ENCODE measurements at regions not wholly inside any gene's neighbourhood (a gene's known extent, or its start where the extent isn't known, plus 50 kb on each side); places are given as distances from the start of the nearest gene placed in this dataset.

DNA sequence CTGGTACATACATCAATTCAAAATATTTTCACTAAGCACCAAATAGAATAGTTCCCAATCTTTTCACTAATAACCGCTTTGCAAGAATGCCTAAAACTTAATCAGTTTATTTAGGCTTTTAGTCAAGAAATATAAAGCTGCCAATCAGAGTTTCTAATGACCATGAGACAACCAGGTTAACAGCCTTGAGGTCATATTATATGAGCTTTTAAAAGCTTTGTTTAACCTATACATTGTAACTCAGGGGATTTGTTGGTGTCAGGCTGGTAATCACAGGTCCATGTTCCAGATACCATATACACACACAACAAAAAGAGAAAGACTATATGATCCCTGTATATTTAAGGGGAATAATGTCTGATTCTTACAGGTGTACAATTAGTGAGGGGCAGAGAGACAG is 246.2 kb upstream of the ADGRL2 start:
- intact Hi-C loops (cut with micrococcal nuclease; ENCODE audit: unreplicated experiment) = no loop called here
- no TSS peak for BruUV-seq (replicated peaks)
- Histone ChIP-seq H3K27ac (ENCODE audit: low read depth, low read length, poor library complexity, severe bottlenecking) (no peak overlapping the region), H3K9me2 (ENCODE audit: insufficient read depth, low read length) (no peaks in the 10 kb centered on the region), H3K4me2 (ENCODE audit: low read length) (no peak overlapping the region), H3K79me2 (ENCODE audit: insufficient read depth, low read depth, low read length) (no peaks in the 10 kb centered on the region), H3K4me3 (ENCODE audit: low read depth, low read length, poor library complexity, severe bottlenecking) (no peak overlapping the region), H3K4me1 (ENCODE audit: insufficient read depth, low read length, poor library complexity, severe bottlenecking) (no peaks in the 10 kb centered on the region), H3K9me3 (ENCODE audit: low read length) (no peaks in the 10 kb centered on the region), H3K36me3 (ENCODE audit: insufficient read depth, low read length) (no peaks in the 10 kb centered on the region), H2AFZ (ENCODE audit: low read length) (no peak overlapping the region), H4K20me1 (ENCODE audit: insufficient read depth, low read length) (no peaks in the 10 kb centered on the region)
- CTCF ChIA-PET (ENCODE audit: unreplicated experiment) = no interaction called here
- POLR2A ChIA-PET = interaction anchor here (0.7 kb wide), 1 partner anchor 510 kb away, joined by 4 read pairs; no protein-coding TSS in a partner anchor
- TF ChIP-seq EZH2phosphoT487 (IDR thresholded peaks at IDR 0.05; ENCODE audit: borderline replicate concordance, low read depth, low read length) = no peak
- TF ChIP-seq, protein P1, sequence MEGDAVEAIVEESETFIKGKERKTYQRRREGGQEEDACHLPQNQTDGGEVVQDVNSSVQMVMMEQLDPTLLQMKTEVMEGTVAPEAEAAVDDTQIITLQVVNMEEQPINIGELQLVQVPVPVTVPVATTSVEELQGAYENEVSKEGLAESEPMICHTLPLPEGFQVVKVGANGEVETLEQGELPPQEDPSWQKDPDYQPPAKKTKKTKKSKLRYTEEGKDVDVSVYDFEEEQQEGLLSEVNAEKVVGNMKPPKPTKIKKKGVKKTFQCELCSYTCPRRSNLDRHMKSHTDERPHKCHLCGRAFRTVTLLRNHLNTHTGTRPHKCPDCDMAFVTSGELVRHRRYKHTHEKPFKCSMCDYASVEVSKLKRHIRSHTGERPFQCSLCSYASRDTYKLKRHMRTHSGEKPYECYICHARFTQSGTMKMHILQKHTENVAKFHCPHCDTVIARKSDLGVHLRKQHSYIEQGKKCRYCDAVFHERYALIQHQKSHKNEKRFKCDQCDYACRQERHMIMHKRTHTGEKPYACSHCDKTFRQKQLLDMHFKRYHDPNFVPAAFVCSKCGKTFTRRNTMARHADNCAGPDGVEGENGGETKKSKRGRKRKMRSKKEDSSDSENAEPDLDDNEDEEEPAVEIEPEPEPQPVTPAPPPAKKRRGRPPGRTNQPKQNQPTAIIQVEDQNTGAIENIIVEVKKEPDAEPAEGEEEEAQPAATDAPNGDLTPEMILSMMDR (conservative IDR thresholded peaks at IDR 0.05; ENCODE audit: low read length) = no peak
- no peak for DNase-seq (ENCODE audit: low spot score)

DNA sequence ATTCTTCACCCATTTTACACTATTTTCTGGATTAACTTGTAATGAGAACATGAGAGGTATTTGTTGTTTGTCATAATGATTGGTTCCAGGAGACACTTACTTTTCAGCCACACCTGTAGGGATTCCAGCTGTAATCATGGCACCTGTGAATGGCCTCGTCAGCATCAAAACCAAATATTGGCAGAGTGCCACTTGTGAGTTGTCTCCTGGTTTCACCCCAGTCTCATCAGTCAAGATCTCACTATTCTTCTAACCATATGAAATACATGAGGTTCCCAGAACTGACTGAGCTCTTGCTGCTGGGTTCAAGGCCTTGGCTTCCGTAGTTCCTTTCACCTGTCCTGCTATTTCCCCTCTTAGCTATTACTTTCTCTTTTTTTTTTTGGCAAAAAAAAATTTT is 246.6 kb upstream of the ADGRL2 start:
- no peak overlapping the region for H3K4me3 ChIP-seq (ENCODE audit: low read depth, low read length, poor library complexity, severe bottlenecking)
- CTCF ChIA-PET (ENCODE audit: unreplicated experiment) = no interaction called here
- no peaks in the 10 kb centered on the region for H3K4me1 ChIP-seq (ENCODE audit: insufficient read depth, low read length, poor library complexity, severe bottlenecking)
- no TSS peak for BruUV-seq (replicated peaks)
- H3K36me3 ChIP-seq (ENCODE audit: insufficient read depth, low read length) = no peaks in the 10 kb centered on the region
- intact Hi-C loops (cut with micrococcal nuclease; ENCODE audit: unreplicated experiment) = no loop called here
- DNase-seq (ENCODE audit: low spot score) = no peak
- no peaks in the 10 kb centered on the region for H3K79me2 ChIP-seq (ENCODE audit: insufficient read depth, low read depth, low read length)
- no peak overlapping the region for H2AFZ ChIP-seq (ENCODE audit: low read length)
- POLR2A ChIA-PET = interaction anchor here (0.6 to 0.7 kb wide), 2 partner anchors 510 to 883 kb away, joined by 3 to 4 read pairs; no protein-coding TSS in a partner anchor
- TF ChIP-seq, protein P1 (conservative IDR thresholded peaks at IDR 0.05; ENCODE audit: low read length) = no peak
- no peak for TF ChIP-seq EZH2phosphoT487 (IDR thresholded peaks at IDR 0.05; ENCODE audit: borderline replicate concordance, low read depth, low read length)
- H3K9me2 ChIP-seq (ENCODE audit: insufficient read depth, low read length) = no peaks in the 10 kb centered on the region
- no peak overlapping the region for H3K27ac ChIP-seq (ENCODE audit: low read depth, low read length, poor library complexity, severe bottlenecking)
- no peaks in the 10 kb centered on the region for H4K20me1 ChIP-seq (ENCODE audit: insufficient read depth, low read length)
- H3K9me3 ChIP-seq (ENCODE audit: low read length) = no peaks in the 10 kb centered on the region
- no peak overlapping the region for H3K4me2 ChIP-seq (ENCODE audit: low read length)

DNA sequence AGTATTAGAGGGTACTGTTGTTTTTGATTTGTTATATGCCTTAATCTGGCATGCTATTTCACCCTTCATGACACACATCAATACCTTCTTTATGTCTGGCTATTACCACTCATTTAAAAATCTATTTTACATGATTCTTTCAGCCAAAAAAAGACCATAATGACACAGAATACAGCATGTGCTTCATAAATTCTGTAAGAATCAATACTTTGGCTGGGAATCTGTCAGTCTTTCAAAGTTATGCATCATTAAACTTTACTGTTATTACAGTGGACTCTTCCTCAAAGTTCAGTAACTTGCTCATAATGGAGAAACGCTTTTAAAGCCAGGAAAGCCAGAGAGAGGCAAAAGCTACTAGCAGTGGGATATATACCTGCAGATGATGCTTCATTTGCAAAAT is 247.2 kb upstream of the ADGRL2 start:
- Histone ChIP-seq H4K20me1 (ENCODE audit: insufficient read depth, low read length) (no peaks in the 10 kb centered on the region), H3K9me3 (ENCODE audit: low read length) (no peaks in the 10 kb centered on the region), H3K79me2 (ENCODE audit: insufficient read depth, low read depth, low read length) (no peaks in the 10 kb centered on the region), H3K9me2 (ENCODE audit: insufficient read depth, low read length) (no peaks in the 10 kb centered on the region), H3K36me3 (ENCODE audit: insufficient read depth, low read length) (no peaks in the 10 kb centered on the region), H3K4me1 (ENCODE audit: insufficient read depth, low read length, poor library complexity, severe bottlenecking) (no peaks in the 10 kb centered on the region), H3K4me3 (ENCODE audit: low read depth, low read length, poor library complexity, severe bottlenecking) (no peak overlapping the region), H2AFZ (ENCODE audit: low read length) (no peak overlapping the region), H3K27ac (ENCODE audit: low read depth, low read length, poor library complexity, severe bottlenecking) (no peak overlapping the region), H3K4me2 (ENCODE audit: low read length) (no peak overlapping the region)
- BruUV-seq (replicated peaks) = no TSS peak
- POLR2A ChIA-PET = interaction anchor here (0.6 kb wide), 2 partner anchors 883 to 1328 kb away, joined by 3 to 4 read pairs; no protein-coding TSS in a partner anchor
- intact Hi-C loops (cut with micrococcal nuclease; ENCODE audit: unreplicated experiment) = no loop called here
- DNase-seq (ENCODE audit: low spot score) = no peak
- CTCF ChIA-PET (ENCODE audit: unreplicated experiment) = no interaction called here
- TF ChIP-seq, protein P1 (conservative IDR thresholded peaks at IDR 0.05; ENCODE audit: low read length) = no peak
- no peak for TF ChIP-seq EZH2phosphoT487 (IDR thresholded peaks at IDR 0.05; ENCODE audit: borderline replicate concordance, low read depth, low read length)
